ENCODE measurements at regions not wholly inside any gene's neighbourhood (a gene's known extent, or its start where the extent isn't known, plus 50 kb on each side); places are given as distances from the start of the nearest gene placed in this dataset.

DNA sequence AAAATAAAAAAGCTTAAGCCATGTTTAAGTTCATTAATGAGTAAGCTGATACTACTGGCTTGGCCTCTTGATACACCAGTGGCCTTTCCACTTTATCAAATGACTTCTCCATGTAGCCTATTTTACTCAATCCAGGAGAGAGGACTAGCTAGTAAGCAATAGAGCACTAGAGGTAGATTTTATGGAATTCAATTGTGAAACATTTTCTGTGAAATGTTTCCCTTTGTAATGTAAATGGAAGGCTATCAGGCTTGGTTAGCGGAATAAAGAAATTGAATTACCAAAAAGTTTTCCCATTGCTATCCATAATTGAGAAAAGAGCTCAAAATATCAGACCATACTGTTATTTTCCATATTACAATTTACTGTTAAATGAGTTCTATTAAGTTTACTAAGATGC lies 515.4 kb upstream of the CDH2 start:
- Histone ChIP-seq H3K27me3 (ENCODE audit: insufficient read depth, low read depth) (no peaks in the 10 kb centered on the region), H3K27ac (no peak overlapping the region), H2AFZ (ENCODE audit: low read depth) (peak overlapping the region; percentile 39; the same call in 1 of the 2 replicates)

DNA sequence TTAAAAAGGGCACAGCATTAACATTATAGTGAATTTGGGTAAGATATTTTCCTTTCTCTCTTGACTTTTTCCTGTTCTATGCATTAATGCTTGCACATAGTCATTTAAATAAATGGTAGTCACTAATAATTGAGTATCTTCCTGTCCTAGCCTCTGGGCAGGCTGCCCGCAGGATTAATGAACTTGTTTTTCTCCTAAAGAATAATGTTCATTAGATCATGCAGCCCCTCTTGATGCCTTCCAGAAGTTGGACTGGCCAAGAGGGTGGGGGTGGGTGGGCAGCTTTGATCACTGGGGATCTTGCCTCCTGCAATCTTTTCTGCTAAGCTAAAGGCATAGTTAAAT lies 514.5 kb upstream of the CDH2 start:
- Histone ChIP-seq H3K4me3 (IDR thresholded peaks at IDR 0.05; ENCODE audit: insufficient read depth, low read depth, low read length) (no peak overlapping the region), H3K4me1 (ENCODE audit: low read depth, poor library complexity, severe bottlenecking) (peaks cover 6% of the 10 kb centered on the region), H3K79me2 (ENCODE audit: insufficient read depth, low read depth) (no peaks in the 10 kb centered on the region), H4K20me1 (ENCODE audit: insufficient read depth) (no peaks in the 10 kb centered on the region), H2AFZ (ENCODE audit: low read depth) (no peak overlapping the region), H3K9ac (no peak overlapping the region), H3K4me2 (no peak overlapping the region), H3K27me3 (ENCODE audit: insufficient read depth, low read depth) (no peaks in the 10 kb centered on the region), H3K36me3 (ENCODE audit: insufficient read depth) (no peaks in the 10 kb centered on the region), H3K27ac (no peak overlapping the region)
- TF ChIP-seq, protein P1, sequence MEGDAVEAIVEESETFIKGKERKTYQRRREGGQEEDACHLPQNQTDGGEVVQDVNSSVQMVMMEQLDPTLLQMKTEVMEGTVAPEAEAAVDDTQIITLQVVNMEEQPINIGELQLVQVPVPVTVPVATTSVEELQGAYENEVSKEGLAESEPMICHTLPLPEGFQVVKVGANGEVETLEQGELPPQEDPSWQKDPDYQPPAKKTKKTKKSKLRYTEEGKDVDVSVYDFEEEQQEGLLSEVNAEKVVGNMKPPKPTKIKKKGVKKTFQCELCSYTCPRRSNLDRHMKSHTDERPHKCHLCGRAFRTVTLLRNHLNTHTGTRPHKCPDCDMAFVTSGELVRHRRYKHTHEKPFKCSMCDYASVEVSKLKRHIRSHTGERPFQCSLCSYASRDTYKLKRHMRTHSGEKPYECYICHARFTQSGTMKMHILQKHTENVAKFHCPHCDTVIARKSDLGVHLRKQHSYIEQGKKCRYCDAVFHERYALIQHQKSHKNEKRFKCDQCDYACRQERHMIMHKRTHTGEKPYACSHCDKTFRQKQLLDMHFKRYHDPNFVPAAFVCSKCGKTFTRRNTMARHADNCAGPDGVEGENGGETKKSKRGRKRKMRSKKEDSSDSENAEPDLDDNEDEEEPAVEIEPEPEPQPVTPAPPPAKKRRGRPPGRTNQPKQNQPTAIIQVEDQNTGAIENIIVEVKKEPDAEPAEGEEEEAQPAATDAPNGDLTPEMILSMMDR (conservative IDR thresholded peaks at IDR 0.05; ENCODE audit: low read depth, low read length) = no peak

More for the DNA sequence above, 515.4 kb upstream of the CDH2 start:
- Histone ChIP-seq H3K79me2 (ENCODE audit: insufficient read depth, low read depth) (no peaks in the 10 kb centered on the region), H3K9ac (no peak overlapping the region), H3K4me1 (ENCODE audit: low read depth, poor library complexity, severe bottlenecking) (peaks cover 6% of the 10 kb centered on the region), H3K4me3 (IDR thresholded peaks at IDR 0.05; ENCODE audit: insufficient read depth, low read depth, low read length) (no peak overlapping the region), H3K4me2 (no peak overlapping the region), H4K20me1 (ENCODE audit: insufficient read depth) (no peaks in the 10 kb centered on the region), H3K36me3 (ENCODE audit: insufficient read depth) (no peaks in the 10 kb centered on the region)
- TF ChIP-seq, protein P1 (conservative IDR thresholded peaks at IDR 0.05; ENCODE audit: low read depth, low read length) = no peak

DNA sequence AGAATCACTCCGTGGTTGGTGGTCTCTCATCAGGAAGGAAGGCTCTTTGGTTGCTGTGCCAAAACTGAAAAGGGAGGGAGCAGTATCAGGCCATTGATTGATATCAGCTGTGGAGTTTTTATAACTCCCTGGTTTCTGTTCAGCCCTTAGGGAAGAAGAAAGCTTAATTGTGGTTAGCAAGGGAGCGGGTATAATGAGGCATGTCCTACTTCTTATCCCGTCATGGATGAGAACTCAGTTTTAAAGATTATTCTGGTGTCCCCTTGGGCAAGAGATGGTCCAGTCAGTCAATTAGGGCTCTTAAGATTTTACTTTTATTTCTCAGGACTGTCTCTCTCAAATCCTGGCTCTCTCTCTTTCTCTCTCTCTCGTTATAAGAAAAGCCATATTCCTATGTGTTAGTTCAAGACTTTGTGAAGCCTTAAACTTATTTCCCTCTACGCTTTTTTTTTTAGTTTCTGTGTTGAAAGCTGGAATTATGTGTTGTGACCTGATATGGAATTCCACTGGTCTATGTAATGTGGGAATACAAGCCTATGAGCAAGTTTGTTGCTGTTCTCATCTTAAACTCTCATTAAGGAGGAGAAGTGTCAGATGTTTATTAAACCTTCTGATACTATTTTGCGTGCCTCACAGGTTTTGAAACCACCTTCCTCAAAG lies 514.0 kb upstream of the CDH2 start:
- H3K4me2 ChIP-seq = no peak overlapping the region
- TF ChIP-seq, protein P1 (conservative IDR thresholded peaks at IDR 0.05; ENCODE audit: low read depth, low read length) = no peak
- no peak overlapping the region for H2AFZ ChIP-seq (ENCODE audit: low read depth)
- H3K27me3 ChIP-seq (ENCODE audit: insufficient read depth, low read depth) = no peaks in the 10 kb centered on the region
- H3K27ac ChIP-seq = no peak overlapping the region
- peaks cover 6% of the 10 kb centered on the region for H3K4me1 ChIP-seq (ENCODE audit: low read depth, poor library complexity, severe bottlenecking)
- H3K79me2 ChIP-seq (ENCODE audit: insufficient read depth, low read depth) = no peaks in the 10 kb centered on the region
- H3K36me3 ChIP-seq (ENCODE audit: insufficient read depth) = no peaks in the 10 kb centered on the region
- no peak overlapping the region for H3K9ac ChIP-seq
- no peaks in the 10 kb centered on the region for H4K20me1 ChIP-seq (ENCODE audit: insufficient read depth)
- H3K4me3 ChIP-seq (IDR thresholded peaks at IDR 0.05; ENCODE audit: insufficient read depth, low read depth, low read length) = no peak overlapping the region

DNA sequence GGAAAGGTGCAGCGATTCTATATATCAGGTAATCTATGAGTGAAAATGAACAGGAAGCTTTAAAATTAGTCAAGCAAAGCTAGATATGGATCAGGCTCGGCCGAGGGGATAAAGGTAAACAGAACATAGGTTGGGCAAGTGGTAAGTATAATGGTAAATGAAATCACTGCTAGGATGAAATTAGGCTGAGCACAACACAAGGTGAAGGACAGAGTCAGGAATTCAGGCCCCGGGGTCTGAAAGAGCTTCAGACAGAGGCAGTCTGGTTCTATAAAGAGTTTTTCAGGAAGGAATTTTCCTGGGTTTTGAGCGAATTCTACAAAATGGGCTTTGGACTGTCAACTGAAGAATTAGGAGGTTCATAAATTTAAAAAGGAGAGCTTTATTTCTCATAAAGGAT lies 513.2 kb upstream of the CDH2 start:
- H3K4me1 ChIP-seq (ENCODE audit: low read depth, poor library complexity, severe bottlenecking) = peaks cover 6% of the 10 kb centered on the region
- H3K4me3 ChIP-seq (IDR thresholded peaks at IDR 0.05; ENCODE audit: insufficient read depth, low read depth, low read length) = no peak overlapping the region
- H2AFZ ChIP-seq (ENCODE audit: low read depth) = no peak overlapping the region
- H3K79me2 ChIP-seq (ENCODE audit: insufficient read depth, low read depth) = no peaks in the 10 kb centered on the region
- no peak overlapping the region for H3K27ac ChIP-seq
- TF ChIP-seq, protein P1 (conservative IDR thresholded peaks at IDR 0.05; ENCODE audit: low read depth, low read length) = no peak
- H4K20me1 ChIP-seq (ENCODE audit: insufficient read depth) = no peaks in the 10 kb centered on the region
- no peak overlapping the region for H3K9ac ChIP-seq
- H3K4me2 ChIP-seq = no peak overlapping the region
- H3K27me3 ChIP-seq (ENCODE audit: insufficient read depth, low read depth) = no peaks in the 10 kb centered on the region
- no peaks in the 10 kb centered on the region for H3K36me3 ChIP-seq (ENCODE audit: insufficient read depth)
